ENCODE measurements at regions not wholly inside any gene's neighbourhood (a gene's known extent, or its start where the extent isn't known, plus 50 kb on each side); places are given as distances from the start of the nearest gene placed in this dataset.

GRCh38 chr2:31674446-31674845, 93.7 kb upstream of the SRD5A2 start:
- TF ChIP-seq CTCF (IDR thresholded peaks at IDR 0.05), result no peak
- TF ChIP-seq POLR2A (IDR thresholded peaks at IDR 0.05), result no peak
- no peak for TF ChIP-seq EP300 (IDR thresholded peaks at IDR 0.05)
- TF ChIP-seq POLR2AphosphoS5 (IDR thresholded peaks at IDR 0.05), result no peak
